ENCODE measurements at regions not wholly inside any gene's neighbourhood (a gene's known extent, or its start where the extent isn't known, plus 50 kb on each side); places are given as distances from the start of the nearest gene placed in this dataset.

- no peak for TF ChIP-seq FOXA1 (IDR thresholded peaks at IDR 0.05)
- no peak for TF ChIP-seq TARDBP (IDR thresholded peaks at IDR 0.05)
- TF ChIP-seq FOXK2 (IDR thresholded peaks at IDR 0.05) = no peak
- TF ChIP-seq CTBP1 (IDR thresholded peaks at IDR 0.05; ENCODE audit: borderline replicate concordance) = no peak
- TF ChIP-seq L3MBTL2 (conservative IDR thresholded peaks at IDR 0.05) = no peak
Measured at GRCh38 chr3:117549716-117550115, 840.1 kb downstream of the TUSC7 start.
